ENCODE measurements at regions not wholly inside any gene's neighbourhood (a gene's known extent, or its start where the extent isn't known, plus 50 kb on each side); places are given as distances from the start of the nearest gene placed in this dataset.

- TF ChIP-seq CTCF (IDR thresholded peaks at IDR 0.05) (no peak), POLR2A (IDR thresholded peaks at IDR 0.05) (no peak), EP300 (IDR thresholded peaks at IDR 0.05) (no peak)
Observed at GRCh38 chr3:10761583-10761982, 54.4 kb upstream of the SLC6A11 start.

Data from gastroesophageal sphincter (tissue), 3 donors.